Liver (tissue), 8 donors: ENCODE measurements at regions not wholly inside any gene's neighbourhood (a gene's known extent, or its start where the extent isn't known, plus 50 kb on each side); places are given as distances from the start of the nearest gene placed in this dataset.
A peak's percentile ranks its signal among the peaks of the same experiment; 100 is the strongest.

Experiments used
- DNase-seq: peaks from one replicate; pipeline ENCODE4 v3.0.0-alpha.2; 2017; ENCODE audit warnings: low spot score
- H3K27ac ChIP-seq, 2 donors: one replicate each; pipeline ENCODE4 v1.7.0; 2013; ENCODE audit warnings: inconsistent platforms in 2 of 2, low read length in 2 of 2, control low read depth in 1 of 2, low read depth in 1 of 2, mild to moderate bottlenecking in 1 of 2
- H3K27me3 ChIP-seq, 4 donors: one replicate each; pipeline versions ENCODE4 v1.6.1 to v1.7.0; 2013; ENCODE audit warnings: low read length in 3 of 4, inconsistent platforms in 1 of 4, mild to moderate bottlenecking in 1 of 4, moderate library complexity in 1 of 4; ENCODE audit not compliant: control insufficient read depth in 4 of 4, insufficient read depth in 4 of 4
- H3K36me3 ChIP-seq, 4 donors: one replicate each; pipeline versions ENCODE4 v1.6.1 to v1.7.0; 2013; ENCODE audit warnings: low read length in 3 of 4, mild to moderate bottlenecking in 3 of 4, low read depth in 1 of 4, moderate library complexity in 1 of 4; ENCODE audit not compliant: control insufficient read depth in 4 of 4, insufficient read depth in 3 of 4
- H3K4me1 ChIP-seq, 4 donors: one replicate each; pipeline versions ENCODE4 v1.6.1 to v1.7.0; 2013; ENCODE audit warnings: low read length in 3 of 4, mild to moderate bottlenecking in 3 of 4, moderate library complexity in 1 of 4; ENCODE audit not compliant: control insufficient read depth in 4 of 4, insufficient read depth in 4 of 4
- H3K4me3 ChIP-seq, 3 donors: one replicate each; pipeline versions ENCODE4 v1.6.1 to v1.7.0; 2013; ENCODE audit warnings: low read length in 3 of 3, control low read depth in 1 of 3, low read depth in 1 of 3, mild to moderate bottlenecking in 1 of 3
- H3K9ac ChIP-seq, 2 donors: one replicate each; pipeline ENCODE4 v1.7.0; 2013; ENCODE audit warnings: low read length in 2 of 2, mild to moderate bottlenecking in 2 of 2, moderate library complexity in 2 of 2, control low read depth in 1 of 2, low read depth in 1 of 2
- H3K9me3 ChIP-seq, 4 donors: one replicate each; pipeline versions ENCODE4 v1.6.1 to v1.7.0; 2013; ENCODE audit warnings: low read length in 3 of 4; ENCODE audit not compliant: control insufficient read depth in 4 of 4
- CTCF ChIP-seq: fragments of 150-350 bp; IDR thresholded peaks from 2 replicates; pipeline ENCODE4 v1.5.1; 2017; ENCODE audit warnings: improper control_type of control experiment, low read depth, low read length; ENCODE audit not compliant: missing input control
- FOXA1 ChIP-seq: IDR thresholded peaks from 2 replicates; pipeline ENCODE4 v1.6.1; 2016; ENCODE audit warnings: antibody characterized with exemption
- FOXA2 ChIP-seq: IDR thresholded peaks from 2 replicates; pipeline ENCODE4 v1.6.1; 2016; ENCODE audit warnings: antibody characterized with exemption
- GABPA ChIP-seq, 2 donors: IDR thresholded peaks in 1 of 2; conservative IDR thresholded peaks in 1 of 2; 2 replicates each; pipeline ENCODE4 v1.6.1; 2016; ENCODE audit warnings: antibody characterized with exemption in 2 of 2, mild to moderate bottlenecking in 1 of 2, moderate library complexity in 1 of 2
- HNF4A ChIP-seq, 2 donors: conservative IDR thresholded peaks; 2 replicates each; pipeline ENCODE4 v1.6.1; 2016; ENCODE audit warnings: antibody characterized with exemption in 2 of 2, mild to moderate bottlenecking in 2 of 2
- HNF4G ChIP-seq: IDR thresholded peaks from 2 replicates; pipeline ENCODE4 v1.6.1; 2016; ENCODE audit warnings: antibody characterized with exemption
- MAX ChIP-seq: IDR thresholded peaks from 2 replicates; pipeline ENCODE4 v1.6.1; 2016; ENCODE audit warnings: antibody characterized with exemption
- NR2F2 ChIP-seq: IDR thresholded peaks from 2 replicates; pipeline ENCODE4 v1.6.1; 2016; ENCODE audit warnings: antibody characterized with exemption
- RAD21 ChIP-seq, 2 donors: IDR thresholded peaks; 2 replicates each; pipeline ENCODE4 v1.6.1; 2016; ENCODE audit warnings: antibody characterized with exemption in 2 of 2, mild to moderate bottlenecking in 2 of 2
- REST ChIP-seq: IDR thresholded peaks from 2 replicates; pipeline ENCODE4 v1.6.1; 2016; ENCODE audit warnings: antibody characterized with exemption, mild to moderate bottlenecking
- RXRA ChIP-seq, 2 donors: IDR thresholded peaks; 2 replicates each; pipeline ENCODE4 v1.6.1; 2017 to 2018; ENCODE audit warnings: antibody characterized with exemption in 2 of 2, mild to moderate bottlenecking in 1 of 2
- SP1 ChIP-seq: IDR thresholded peaks from 2 replicates; pipeline ENCODE4 v1.6.1; 2018; ENCODE audit warnings: antibody characterized with exemption, mild to moderate bottlenecking
- TAF1 ChIP-seq: conservative IDR thresholded peaks from 2 replicates; pipeline ENCODE4 v1.6.1; 2016; ENCODE audit warnings: antibody characterized with exemption, mild to moderate bottlenecking
- WGBS: extraction: QIAGEN DNeasy Blood & Tissue Kit; methylation state at CpG from one replicate; pipeline ENCODE4 v1.1.7; 2013; 5-methylcytosine and 5-hydroxymethylcytosine counted together
- donor health status: healthy.
- donor health status: healthy.
- donor health status: healthy.
- donor health status: healthy.
- donor health status: healthy.

- Histone ChIP-seq H3K36me3 (no peaks in the 10 kb centered on the region), H3K27me3 (no peaks in the 10 kb centered on the region), H3K9me3 (no peaks in the 10 kb centered on the region), H3K4me1 (no peaks in the 10 kb centered on the region), H3K9ac (no peak overlapping the region), H3K27ac (no peak overlapping the region), H3K4me3 (no peak overlapping the region)
- WGBS: 85% methylated on average over 12 of the region's 12 CpGs
- no peak for DNase-seq
- TF ChIP-seq RXRA (IDR thresholded peaks at IDR 0.05) (no peak), HNF4G (no peak), GABPA (IDR thresholded peaks at IDR 0.05 in 1 of 2, conservative IDR thresholded peaks at IDR 0.05 in 1 of 2) (no peak), HNF4A (conservative IDR thresholded peaks at IDR 0.05) (no peak), CTCF (no peak), SP1 (no peak), MAX (no peak), REST (no peak)
Observed at GRCh38 chr5:4941161-4941560, 199.0 kb upstream of the ADAMTS16 start.

- no peak overlapping the region for H3K9ac ChIP-seq
- H3K36me3 ChIP-seq: no peaks in the 10 kb centered on the region
- H3K9me3 ChIP-seq: no peaks in the 10 kb centered on the region
- DNase-seq: peak; percentile 51
- H3K27me3 ChIP-seq: no peaks in the 10 kb centered on the region
- TF ChIP-seq FOXA1: no peak
- no peak for TF ChIP-seq FOXA2
- no peak for TF ChIP-seq NR2F2
- TF ChIP-seq HNF4G: no peak
- no peak for TF ChIP-seq TAF1
- TF ChIP-seq CTCF: peak; percentile 69
- peak; percentile 46 to 61 for TF ChIP-seq RAD21 (IDR thresholded peaks at IDR 0.05)
- H3K4me1 ChIP-seq: no peaks in the 10 kb centered on the region
- H3K4me3 ChIP-seq: no peak overlapping the region
- 38% methylated on average over 33 of the region's 33 CpGs for WGBS
- no peak overlapping the region for H3K27ac ChIP-seq
Observed at GRCh38 chr5:4941957-4942830, 197.9 kb upstream of the ADAMTS16 start.
